ENCODE measurements at regions not wholly inside any gene's neighbourhood (a gene's known extent, or its start where the extent isn't known, plus 50 kb on each side); places are given as distances from the start of the nearest gene placed in this dataset.

DNA sequence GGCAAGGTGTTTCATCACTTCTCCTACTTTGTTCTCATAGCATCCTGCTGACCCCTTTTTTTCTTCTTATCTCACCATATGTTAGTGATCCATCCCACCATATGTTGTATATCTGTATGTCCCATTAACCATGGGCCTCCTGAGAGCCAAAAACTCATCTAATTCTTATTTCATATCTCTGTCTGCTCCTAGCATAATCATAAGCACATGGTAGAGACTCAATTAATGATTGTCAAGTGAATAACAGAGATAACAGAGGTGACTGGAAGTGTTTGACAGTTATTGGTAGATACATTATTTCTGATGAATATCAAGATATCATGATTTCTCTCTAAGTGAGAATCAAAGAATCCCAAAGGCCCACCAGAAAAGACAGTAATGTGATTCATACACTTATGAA is 138.1 kb upstream of the MPPED2 start:
- ATAC-seq (no peak), DNase-seq (no peak)
- Mint-ChIP-seq H3K36me3 (no peaks in the 10 kb centered on the region), H3K4me1 (no peaks in the 10 kb centered on the region), H3K4me3 (no peak overlapping the region), H3K9me3 (ENCODE audit: low read depth) (no peaks in the 10 kb centered on the region), H3K27ac (no peak overlapping the region), H3K27me3 (no peaks in the 10 kb centered on the region)
- CTCF ChIA-PET = interaction anchor here (1.0 kb wide), 1 partner anchor 52 kb away, joined by 6 read pairs; no protein-coding TSS in a partner anchor

DNA sequence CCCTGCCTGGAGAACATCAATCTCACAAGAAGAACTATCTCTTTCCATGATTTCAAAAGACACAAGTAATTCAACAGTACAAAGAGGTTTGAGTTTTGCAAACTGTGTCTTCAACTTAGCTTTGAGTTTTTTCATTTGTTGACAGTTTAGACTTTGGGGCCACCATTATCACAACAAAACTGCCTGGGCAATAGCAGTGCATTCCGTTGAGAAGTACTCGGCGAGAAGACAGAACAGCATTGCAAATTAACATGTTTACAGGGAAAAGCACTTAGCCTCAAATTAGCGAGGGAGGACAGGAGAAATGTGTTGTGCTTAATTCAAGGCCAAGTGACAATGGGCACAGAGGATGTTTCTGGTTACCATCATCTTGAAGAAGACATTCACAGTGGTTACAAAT is 133.2 kb upstream of the MPPED2 start:
- Mint-ChIP-seq H3K9me3 (ENCODE audit: low read depth) (no peaks in the 10 kb centered on the region), H3K27me3 (no peaks in the 10 kb centered on the region), H3K4me1 (no peaks in the 10 kb centered on the region), H3K4me3 (no peak overlapping the region), H3K27ac (no peak overlapping the region), H3K36me3 (no peaks in the 10 kb centered on the region)
- no peak for ATAC-seq
- DNase-seq = no peak
- CTCF ChIA-PET = no interaction called here

GRCh38 chr11:30717641-30718040 is 131.5 kb upstream of the MPPED2 start:
- Mint-ChIP-seq H3K27me3 (no peaks in the 10 kb centered on the region), H3K4me1 (no peaks in the 10 kb centered on the region), H3K36me3 (no peaks in the 10 kb centered on the region), H3K27ac (no peak overlapping the region), H3K9me3 (ENCODE audit: low read depth) (no peaks in the 10 kb centered on the region), H3K4me3 (no peak overlapping the region)
- DNase-seq (no peak), ATAC-seq (no peak)
- CTCF ChIA-PET = no interaction called here

- Mint-ChIP-seq H3K4me1 (no peaks in the 10 kb centered on the region), H3K27me3 (no peaks in the 10 kb centered on the region), H3K36me3 (no peaks in the 10 kb centered on the region), H3K27ac (no peak overlapping the region), H3K9me3 (ENCODE audit: low read depth) (no peaks in the 10 kb centered on the region), H3K4me3 (no peak overlapping the region)
- no peak for DNase-seq
- CTCF ChIA-PET = no interaction called here
- ATAC-seq = no peak
These were observed 130.9 kb upstream of the MPPED2 start for GRCh38 chr11:30717009-30717408.

- CTCF ChIA-PET = no interaction called here
- DNase-seq (no peak), ATAC-seq (no peak)
- H3K9me3 Mint-ChIP-seq (ENCODE audit: low read depth) = no peaks in the 10 kb centered on the region
- no peaks in the 10 kb centered on the region for H3K27me3 Mint-ChIP-seq
- no peak overlapping the region for H3K27ac Mint-ChIP-seq
- H3K4me1 Mint-ChIP-seq = no peaks in the 10 kb centered on the region
- H3K4me3 Mint-ChIP-seq = no peak overlapping the region
- H3K36me3 Mint-ChIP-seq = no peaks in the 10 kb centered on the region
These were observed 126.6 kb upstream of the MPPED2 start for GRCh38 chr11:30712749-30713148.

DNA sequence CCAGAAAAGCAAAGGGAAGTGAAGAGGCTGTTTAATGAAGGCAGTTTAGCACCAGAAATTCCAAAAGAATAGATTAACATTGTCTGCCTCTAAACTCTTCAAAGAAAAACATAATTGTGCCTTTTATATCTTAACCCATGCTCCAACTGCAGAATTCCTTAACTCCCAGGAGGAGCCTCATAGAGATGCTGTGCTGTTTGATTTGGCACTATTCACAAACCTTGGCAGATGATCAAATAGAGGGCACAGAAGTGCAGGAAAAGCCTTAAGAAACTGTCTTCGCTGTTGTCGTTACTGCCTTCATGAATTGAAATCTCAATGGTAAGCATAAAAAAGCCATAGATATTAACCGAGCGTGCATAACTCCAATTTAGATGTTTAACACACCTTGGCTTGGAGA is 124.1 kb upstream of the MPPED2 start:
- no peaks in the 10 kb centered on the region for H3K9me3 Mint-ChIP-seq (ENCODE audit: low read depth)
- H3K36me3 Mint-ChIP-seq = no peaks in the 10 kb centered on the region
- DNase-seq (no peak), ATAC-seq (no peak)
- H3K27me3 Mint-ChIP-seq = no peaks in the 10 kb centered on the region
- H3K4me3 Mint-ChIP-seq = no peak overlapping the region
- CTCF ChIA-PET = no interaction called here
- no peak overlapping the region for H3K27ac Mint-ChIP-seq
- H3K4me1 Mint-ChIP-seq = no peaks in the 10 kb centered on the region

DNA sequence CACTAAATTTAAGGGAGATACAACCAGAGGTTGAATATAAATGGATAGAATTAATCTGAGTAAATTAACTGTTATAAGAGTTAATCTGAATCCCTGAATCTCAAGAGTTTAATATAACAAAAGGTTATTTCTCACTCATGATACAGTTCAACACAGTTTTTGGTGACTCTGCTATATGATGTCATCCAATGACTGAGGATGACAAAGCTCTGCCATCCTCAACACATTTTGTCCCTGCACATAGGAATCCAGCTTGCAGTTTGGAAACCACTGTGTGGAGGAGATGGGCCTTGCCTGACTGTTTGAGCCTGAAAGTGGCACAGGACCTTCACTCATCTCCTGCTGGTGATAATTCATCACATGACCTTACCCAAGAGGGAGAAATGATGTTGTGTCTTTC is 121.0 kb upstream of the MPPED2 start:
- no peaks in the 10 kb centered on the region for H3K27me3 Mint-ChIP-seq
- H3K4me3 Mint-ChIP-seq = no peak overlapping the region
- CTCF ChIA-PET = no interaction called here
- no peak overlapping the region for H3K27ac Mint-ChIP-seq
- ATAC-seq (no peak), DNase-seq (no peak)
- no peaks in the 10 kb centered on the region for H3K4me1 Mint-ChIP-seq
- no peaks in the 10 kb centered on the region for H3K36me3 Mint-ChIP-seq
- no peaks in the 10 kb centered on the region for H3K9me3 Mint-ChIP-seq (ENCODE audit: low read depth)

DNA sequence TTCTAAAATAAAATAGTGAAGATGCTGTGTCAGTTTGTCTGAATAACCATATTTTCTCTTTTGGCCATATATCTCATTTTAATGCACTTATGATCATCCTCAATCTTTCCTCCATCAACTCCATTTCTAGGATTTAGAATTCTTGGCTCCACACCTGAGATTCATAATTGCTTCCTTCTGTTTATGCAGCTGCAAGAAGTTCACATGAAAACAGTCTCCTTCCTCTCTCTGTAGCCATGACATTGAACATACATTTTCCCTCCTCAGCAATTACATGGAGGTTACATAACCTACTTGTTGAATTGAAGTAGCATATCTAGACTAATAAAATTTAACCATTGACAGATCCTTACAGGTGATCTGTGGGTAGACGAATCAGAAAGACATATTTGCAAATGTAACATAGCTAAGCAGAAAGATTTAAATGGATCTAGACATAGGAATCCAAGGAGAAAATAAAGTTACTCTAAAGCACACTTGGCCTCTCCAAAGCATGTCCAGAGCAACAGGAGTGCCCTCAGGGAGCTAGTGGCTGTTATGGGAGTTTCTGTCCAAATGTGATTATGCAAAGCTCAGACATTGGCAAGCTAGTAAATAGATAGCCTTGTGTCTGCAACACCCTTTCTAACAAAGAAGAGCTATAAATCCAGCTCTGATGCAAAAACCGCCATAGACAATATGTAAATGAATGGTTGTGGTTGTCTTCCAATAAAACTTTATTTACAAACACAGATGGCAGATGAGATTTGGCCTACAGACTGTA is 119.9 kb upstream of the MPPED2 start:
- Mint-ChIP-seq H3K4me3 (no peak overlapping the region), H3K4me1 (no peaks in the 10 kb centered on the region), H3K27me3 (no peaks in the 10 kb centered on the region), H3K36me3 (no peaks in the 10 kb centered on the region), H3K27ac (no peak overlapping the region), H3K9me3 (ENCODE audit: low read depth) (no peaks in the 10 kb centered on the region)
- CTCF ChIA-PET = no interaction called here
- ATAC-seq (no peak), DNase-seq (no peak)

- no peak overlapping the region for H3K27ac Mint-ChIP-seq
- H3K36me3 Mint-ChIP-seq = no peaks in the 10 kb centered on the region
- CTCF ChIA-PET = no interaction called here
These were observed 112.3 kb upstream of the MPPED2 start for GRCh38 chr11:30698425-30698824.

DNA sequence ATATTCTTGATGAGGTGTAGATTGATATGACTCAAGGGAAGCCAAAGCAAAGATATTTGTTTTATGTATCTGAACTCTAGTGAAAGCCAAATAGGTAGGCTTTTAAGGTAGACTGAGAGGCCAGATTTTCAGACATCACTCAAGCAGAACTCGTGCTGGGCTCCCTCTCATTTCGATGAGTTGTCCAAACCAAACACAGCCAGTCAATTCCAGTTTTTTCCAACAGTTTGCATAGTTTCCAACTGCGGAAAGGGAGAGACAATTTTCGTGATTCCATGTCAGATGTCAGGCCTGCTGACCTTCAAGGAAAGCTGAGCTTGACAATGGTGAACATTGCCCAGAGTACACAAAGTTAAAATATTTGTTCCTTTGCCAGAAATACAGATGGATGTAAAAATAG is 110.9 kb upstream of the MPPED2 start:
- no peaks in the 10 kb centered on the region for H3K36me3 Mint-ChIP-seq
- H3K27ac Mint-ChIP-seq = no peak overlapping the region

More at GRCh38 chr11:30698425-30698824, 112.3 kb upstream of the MPPED2 start:
- no peak for ATAC-seq
- Mint-ChIP-seq H3K4me1 (no peaks in the 10 kb centered on the region), H3K27me3 (no peaks in the 10 kb centered on the region), H3K4me3 (no peak overlapping the region), H3K9me3 (ENCODE audit: low read depth) (no peaks in the 10 kb centered on the region)
- no peak for DNase-seq

DNA sequence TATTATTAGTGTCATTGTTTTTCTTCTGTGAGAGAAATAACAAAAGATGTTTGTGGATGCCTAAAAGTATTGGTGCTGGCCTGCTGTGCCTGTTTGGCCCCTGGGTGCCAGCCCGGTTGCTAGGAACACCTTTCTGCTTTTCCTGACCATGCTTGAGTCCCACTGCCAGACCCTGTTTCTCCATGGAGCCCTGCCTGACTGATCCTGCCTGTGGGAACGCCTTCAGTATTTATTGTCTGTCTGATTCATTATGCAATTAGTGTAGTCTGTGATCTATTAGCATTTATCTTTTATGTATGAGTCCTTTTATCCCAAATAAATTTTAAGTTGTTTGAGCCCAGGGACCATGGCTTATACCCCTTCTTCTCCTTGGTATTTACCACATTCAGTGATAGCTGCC is 98.6 kb upstream of the MPPED2 start:
- peaks cover 5% of the 10 kb centered on the region for H3K9me3 Mint-ChIP-seq (ENCODE audit: low read depth)
- H3K4me1 Mint-ChIP-seq = no peaks in the 10 kb centered on the region
- DNase-seq (no peak), ATAC-seq (no peak)
- H3K27me3 Mint-ChIP-seq = no peaks in the 10 kb centered on the region
- CTCF ChIA-PET = no interaction called here
- no peak overlapping the region for H3K4me3 Mint-ChIP-seq
- no peaks in the 10 kb centered on the region for H3K36me3 Mint-ChIP-seq
- no peak overlapping the region for H3K27ac Mint-ChIP-seq

More for the DNA sequence above, 110.9 kb upstream of the MPPED2 start:
- CTCF ChIA-PET = no interaction called here
- Mint-ChIP-seq H3K27me3 (no peaks in the 10 kb centered on the region), H3K4me1 (no peaks in the 10 kb centered on the region), H3K4me3 (no peak overlapping the region), H3K9me3 (ENCODE audit: low read depth) (no peaks in the 10 kb centered on the region)
- ATAC-seq (no peak), DNase-seq (no peak)

DNA sequence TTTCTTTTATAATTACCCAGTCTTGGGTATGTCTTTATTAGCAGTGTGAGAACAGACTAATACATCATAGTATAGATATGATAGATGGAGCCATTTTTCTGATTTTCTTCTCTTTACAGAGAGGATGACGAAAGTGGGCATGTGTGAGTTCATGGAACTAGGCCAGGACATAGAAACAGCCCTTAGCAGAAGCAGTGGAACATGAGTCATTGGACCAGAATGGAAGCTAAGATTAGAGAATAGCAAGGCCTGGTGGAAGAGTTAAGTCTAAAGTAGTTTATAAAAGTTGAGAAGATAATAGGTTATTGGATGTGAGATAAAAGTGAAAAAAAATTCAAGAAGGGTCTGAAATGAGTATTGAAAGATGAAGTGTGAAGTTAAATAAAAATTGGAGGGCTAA is 97.0 kb upstream of the MPPED2 start:
- H3K36me3 Mint-ChIP-seq = no peaks in the 10 kb centered on the region
- peaks cover 5% of the 10 kb centered on the region for H3K9me3 Mint-ChIP-seq (ENCODE audit: low read depth)
- H3K4me1 Mint-ChIP-seq = no peaks in the 10 kb centered on the region
- CTCF ChIA-PET = no interaction called here
- DNase-seq (no peak), ATAC-seq (no peak)
- H3K4me3 Mint-ChIP-seq = no peak overlapping the region
- H3K27ac Mint-ChIP-seq = no peak overlapping the region
- H3K27me3 Mint-ChIP-seq = no peaks in the 10 kb centered on the region

DNA sequence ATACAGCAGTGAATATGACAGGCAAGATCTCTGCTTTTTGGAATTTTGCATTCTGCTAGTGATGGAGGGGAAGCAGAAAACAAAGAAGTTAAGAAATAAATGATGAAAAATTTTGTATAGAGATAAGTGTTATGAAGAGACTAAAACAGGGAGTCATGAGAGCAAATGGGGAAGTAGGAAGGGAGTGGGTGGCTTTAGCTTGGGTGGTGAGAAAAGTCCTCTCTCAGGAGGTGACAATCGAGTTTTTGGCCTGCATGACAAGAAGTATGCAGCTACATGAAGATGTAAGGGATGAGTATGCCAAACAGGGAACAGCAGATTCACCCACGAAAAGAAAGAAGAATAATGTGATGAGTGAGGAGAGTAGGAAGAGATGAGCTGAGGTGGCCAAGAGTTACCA is 80.7 kb upstream of the MPPED2 start:
- no peak overlapping the region for H3K27ac Mint-ChIP-seq
- H3K27me3 Mint-ChIP-seq = no peaks in the 10 kb centered on the region
- ATAC-seq = no peak
- H3K36me3 Mint-ChIP-seq = no peaks in the 10 kb centered on the region
- H3K9me3 Mint-ChIP-seq (ENCODE audit: low read depth) = no peaks in the 10 kb centered on the region
- DNase-seq = no peak
- H3K4me1 Mint-ChIP-seq = no peaks in the 10 kb centered on the region
- H3K4me3 Mint-ChIP-seq = no peak overlapping the region
- CTCF ChIA-PET = no interaction called here

DNA sequence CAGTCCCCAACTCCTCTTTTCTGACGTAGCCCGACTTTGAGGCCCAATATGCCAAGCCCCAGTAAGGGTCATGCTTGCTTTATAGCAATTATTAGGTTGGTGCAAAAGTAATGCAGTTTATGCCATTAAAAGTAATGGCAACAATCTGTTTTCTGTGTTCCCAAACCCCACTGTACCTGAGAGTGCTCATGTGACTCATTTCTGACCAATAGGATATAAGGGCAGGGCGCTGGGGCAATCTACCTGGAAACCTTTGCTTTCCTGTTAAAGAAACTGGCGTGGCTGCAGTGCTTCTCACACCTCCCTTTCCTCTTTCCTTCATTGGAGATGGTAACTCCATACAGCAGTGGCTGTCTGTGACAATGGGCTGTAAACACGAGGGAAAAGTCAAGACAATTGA is 78.9 kb upstream of the MPPED2 start:
- ATAC-seq (no peak), DNase-seq (no peak)
- Mint-ChIP-seq H3K4me3 (no peak overlapping the region), H3K27ac (no peak overlapping the region), H3K4me1 (no peaks in the 10 kb centered on the region), H3K36me3 (no peaks in the 10 kb centered on the region), H3K27me3 (no peaks in the 10 kb centered on the region), H3K9me3 (ENCODE audit: low read depth) (no peaks in the 10 kb centered on the region)
- CTCF ChIA-PET = no interaction called here

DNA sequence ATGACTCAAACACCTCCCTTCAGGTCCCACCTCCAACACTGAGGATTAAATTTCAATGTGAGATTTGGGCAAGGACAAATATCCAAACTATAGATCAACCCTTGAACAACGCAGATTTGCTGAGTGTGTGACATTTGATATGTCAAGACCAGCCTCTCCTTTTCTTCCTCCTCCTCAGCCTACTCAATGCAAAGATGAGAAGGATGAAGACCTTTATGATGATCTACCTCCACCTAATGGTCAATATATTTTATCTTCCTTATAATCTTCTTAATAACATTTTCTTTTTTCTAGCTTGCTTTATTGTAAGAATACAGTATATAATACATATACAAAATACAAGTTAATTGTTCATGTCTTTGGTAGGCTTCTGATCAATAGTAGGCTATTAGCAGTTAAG is 67.5 kb upstream of the MPPED2 start:
- Mint-ChIP-seq H3K4me1 (no peaks in the 10 kb centered on the region), H3K27ac (no peak overlapping the region), H3K9me3 (ENCODE audit: low read depth) (no peaks in the 10 kb centered on the region), H3K27me3 (no peaks in the 10 kb centered on the region), H3K4me3 (no peak overlapping the region), H3K36me3 (no peaks in the 10 kb centered on the region)
- DNase-seq (no peak), ATAC-seq (no peak)
- CTCF ChIA-PET = no interaction called here

Data from activated CD8-positive, alpha-beta memory T cell treated with anti-CD3 and anti-CD28 coated beads, Interleukin-2, amount 10 ng/mL, durations not matched to agents 7 days and 5 days (primary cell).